ENCODE measurements at regions not wholly inside any gene's neighbourhood (a gene's known extent, or its start where the extent isn't known, plus 50 kb on each side); places are given as distances from the start of the nearest gene placed in this dataset.
A peak's percentile ranks its signal among the peaks of the same experiment; 100 is the strongest.

DNA sequence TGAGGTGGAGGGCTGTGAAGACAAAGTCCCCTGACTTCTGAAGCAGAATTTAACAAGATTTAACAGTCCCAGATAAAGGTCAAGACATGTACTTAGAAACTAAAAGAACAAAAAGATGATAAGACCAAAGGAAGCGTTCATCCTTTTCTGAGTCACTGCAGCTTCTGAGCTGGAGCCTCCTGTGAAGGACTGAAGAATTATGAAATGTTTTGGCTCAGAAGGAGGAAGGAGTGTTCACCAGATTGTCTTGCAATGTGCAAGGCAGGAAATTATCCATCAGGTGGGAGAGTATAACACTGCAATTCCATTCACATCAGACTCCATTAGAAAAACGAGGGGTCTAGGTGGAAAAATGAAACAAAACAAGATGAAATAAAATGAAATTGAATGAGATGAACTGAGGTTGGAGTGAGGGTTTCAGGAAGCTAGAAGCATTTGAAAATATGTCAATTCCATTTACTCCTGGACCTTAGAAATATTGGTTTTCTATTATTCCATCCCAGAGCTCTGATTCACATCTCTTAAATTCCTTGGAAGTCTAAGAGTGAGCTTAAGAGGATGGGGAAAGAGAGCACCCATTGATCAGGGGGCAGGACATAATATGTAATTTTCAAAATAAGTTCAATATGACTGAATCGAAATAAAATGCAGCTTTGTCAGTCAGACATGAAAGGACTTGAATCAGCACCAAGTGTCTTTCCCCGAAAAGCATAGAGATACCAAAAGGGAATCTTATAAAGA lies 186.1 kb upstream of the LNX1 start:
- TF ChIP-seq, protein P1, sequence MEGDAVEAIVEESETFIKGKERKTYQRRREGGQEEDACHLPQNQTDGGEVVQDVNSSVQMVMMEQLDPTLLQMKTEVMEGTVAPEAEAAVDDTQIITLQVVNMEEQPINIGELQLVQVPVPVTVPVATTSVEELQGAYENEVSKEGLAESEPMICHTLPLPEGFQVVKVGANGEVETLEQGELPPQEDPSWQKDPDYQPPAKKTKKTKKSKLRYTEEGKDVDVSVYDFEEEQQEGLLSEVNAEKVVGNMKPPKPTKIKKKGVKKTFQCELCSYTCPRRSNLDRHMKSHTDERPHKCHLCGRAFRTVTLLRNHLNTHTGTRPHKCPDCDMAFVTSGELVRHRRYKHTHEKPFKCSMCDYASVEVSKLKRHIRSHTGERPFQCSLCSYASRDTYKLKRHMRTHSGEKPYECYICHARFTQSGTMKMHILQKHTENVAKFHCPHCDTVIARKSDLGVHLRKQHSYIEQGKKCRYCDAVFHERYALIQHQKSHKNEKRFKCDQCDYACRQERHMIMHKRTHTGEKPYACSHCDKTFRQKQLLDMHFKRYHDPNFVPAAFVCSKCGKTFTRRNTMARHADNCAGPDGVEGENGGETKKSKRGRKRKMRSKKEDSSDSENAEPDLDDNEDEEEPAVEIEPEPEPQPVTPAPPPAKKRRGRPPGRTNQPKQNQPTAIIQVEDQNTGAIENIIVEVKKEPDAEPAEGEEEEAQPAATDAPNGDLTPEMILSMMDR (IDR thresholded peaks at IDR 0.05; ENCODE audit: insufficient read depth, low read length): no peak
- peak; percentile 87 for DNase-seq (ENCODE audit: low read depth)
- no peak overlapping the region for H3K4me3 ChIP-seq (ENCODE audit: low read depth, low read length)

- no peak overlapping the region for H3K4me3 ChIP-seq (ENCODE audit: low read depth, low read length)
- DNase-seq (ENCODE audit: low read depth): no peak
- TF ChIP-seq, protein P1 (IDR thresholded peaks at IDR 0.05; ENCODE audit: insufficient read depth, low read length): no peak
Observed at GRCh38 chr4:53776141-53776540, 184.9 kb upstream of the LNX1 start.

DNA sequence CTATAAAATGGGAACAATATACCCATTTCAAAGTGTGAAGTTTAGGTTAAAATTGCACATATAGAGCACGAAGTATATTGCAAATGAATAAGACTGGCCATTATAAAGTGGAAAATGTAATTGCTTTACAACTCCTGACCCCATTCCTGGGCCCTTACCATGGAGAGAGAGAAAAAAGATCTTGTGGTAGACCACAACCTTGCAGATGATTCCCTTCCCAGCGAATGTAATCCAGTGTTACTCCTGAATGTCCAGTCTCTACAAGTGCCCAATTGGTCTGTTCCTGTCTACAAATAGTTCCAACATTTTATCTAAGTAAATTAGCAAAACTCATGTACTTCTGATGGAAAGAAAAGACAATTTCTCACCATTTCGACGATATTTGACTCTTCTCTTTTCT lies 184.1 kb upstream of the LNX1 start:
- H3K4me3 ChIP-seq (ENCODE audit: low read depth, low read length): no peak overlapping the region
- TF ChIP-seq, protein P1 (IDR thresholded peaks at IDR 0.05; ENCODE audit: insufficient read depth, low read length): no peak
- DNase-seq (ENCODE audit: low read depth): no peak

- TF ChIP-seq, protein P1 (IDR thresholded peaks at IDR 0.05; ENCODE audit: insufficient read depth, low read length): no peak
- DNase-seq (ENCODE audit: low read depth): no peak
- H3K4me3 ChIP-seq (ENCODE audit: low read depth, low read length): no peak overlapping the region
Observed at GRCh38 chr4:53771326-53771725, 180.0 kb upstream of the LNX1 start.

- peak; percentile 91 for DNase-seq (ENCODE audit: low read depth)
- TF ChIP-seq, protein P1 (IDR thresholded peaks at IDR 0.05; ENCODE audit: insufficient read depth, low read length): no peak
- H3K4me3 ChIP-seq (ENCODE audit: low read depth, low read length): no peak overlapping the region
Observed at GRCh38 chr4:53767482-53767881, 176.2 kb upstream of the LNX1 start.

- TF ChIP-seq, protein P1 (IDR thresholded peaks at IDR 0.05; ENCODE audit: insufficient read depth, low read length): no peak
- no peak overlapping the region for H3K4me3 ChIP-seq (ENCODE audit: low read depth, low read length)
- DNase-seq (ENCODE audit: low read depth): peak; percentile 41
Observed at GRCh38 chr4:53764761-53765490, 173.6 kb upstream of the LNX1 start.

All from fibroblast of the aortic adventitia (primary cell).